A549 (cell line): ENCODE measurements at regions not wholly inside any gene's neighbourhood (a gene's known extent, or its start where the extent isn't known, plus 50 kb on each side); places are given as distances from the start of the nearest gene placed in this dataset.

Experiments
- ATAC-seq, 2 experiments: fragments of 200-7000 bp in 1 of 2; fragments of >200 bp in 1 of 2; cut with Nextera tagmentation in 1 of 2; cut with Tn5 transposase in 1 of 2; 3 replicates each; pipeline versions ENCODE4 v1.8.0 to v1.9.1; 2018 to 2020; ENCODE audit warnings: mild to moderate bottlenecking in 1 of 2, moderate library complexity in 1 of 2
- CTCF ChIA-PET: fragments of 300-600 bp; sonication (Branson Sonifier 250); formaldehyde crosslinking; extraction: SDS; loops from one replicate; lab custom pipeline; 2021; ENCODE audit warnings: antibody characterized with exemption, inconsistent platforms; lab: Yijun Ruan, JAX
- POLR2A ChIA-PET: fragments of 350-600 bp; formaldehyde crosslinking; extraction: SDS; loops from one replicate; lab custom pipeline; 2021; ENCODE audit warnings: antibody characterized with exemption, inconsistent platforms; lab: Yijun Ruan, JAX
- DNase-seq, 2 experiments: peaks; one replicate each; pipeline versions ENCODE4 v3.0.0 to v3.0.0-alpha.2; 2011 to 2016; ENCODE audit warnings: low read depth in 1 of 2, low spot score in 1 of 2
- FAIRE-seq: peaks from 2 replicates; lab custom pipeline; 2011; peaks lifted over from hg19 to GRCh38; lab: Jason Lieb, UNC
- H3K27ac ChIP-seq, 2 experiments: fragments of >200 bp; sonication (Bioruptor Twin); formaldehyde crosslinking; 3 replicates each; pipeline ENCODE4 v1.5.1; 2016 to 2017
- H3K4me1 ChIP-seq: fragments of >200 bp; sonication (Bioruptor Twin); formaldehyde crosslinking; 3 replicates; pipeline ENCODE4 v1.6.1; 2016
- H3K4me2 ChIP-seq: fragments of >200 bp; sonication (Bioruptor Twin); formaldehyde crosslinking; 3 replicates; pipeline ENCODE4 v1.6.1; 2016
- H3K4me3 ChIP-seq: fragments of >200 bp; sonication (Bioruptor Twin); formaldehyde crosslinking; 3 replicates; pipeline ENCODE4 v1.5.1; 2016
- H3K9me3 ChIP-seq: fragments of >200 bp; sonication (Bioruptor Twin); formaldehyde crosslinking; 3 replicates; pipeline ENCODE4 v1.6.1; 2016
- CBX8 ChIP-seq: fragments of 200-600 bp; sonication (generic); IDR thresholded peaks from 2 replicates; pipeline ENCODE4 v1.6.1; 2016
- CHD4 ChIP-seq: fragments of 200-600 bp; sonication (generic); IDR thresholded peaks from 2 replicates; pipeline ENCODE4 v1.6.1; 2016; ENCODE audit warnings: antibody characterized with exemption, mild to moderate bottlenecking, borderline replicate concordance
- CTCF ChIP-seq: fragments of >200 bp; sonication (Bioruptor Twin); formaldehyde crosslinking; IDR thresholded peaks from 3 replicates; pipeline ENCODE4 v1.5.1; 2016
- EHMT2 ChIP-seq: fragments of 200-600 bp; sonication (generic); IDR thresholded peaks from 2 replicates; pipeline ENCODE4 v1.6.1; 2016; ENCODE audit warnings: antibody characterized with exemption, low read depth, mild to moderate bottlenecking, moderate library complexity
- HDAC2 ChIP-seq: fragments of 200-600 bp; sonication (generic); IDR thresholded peaks from 2 replicates; pipeline ENCODE4 v1.6.1; 2016
- HES2 ChIP-seq: fragments of >200 bp; sonication (Bioruptor Twin); formaldehyde crosslinking; IDR thresholded peaks from 2 replicates; pipeline ENCODE4 v1.6.1; 2016
- MAFK ChIP-seq: fragments of 450-650 bp; IDR thresholded peaks from 2 replicates; pipeline ENCODE4 v1.6.1; 2014; ENCODE audit not compliant: partially characterized antibody
- NFE2L2 ChIP-seq: fragments of 150-350 bp; conservative IDR thresholded peaks from 2 replicates; pipeline ENCODE4 v1.6.1; 2014; ENCODE audit warnings: low read length
- NPAS2 ChIP-seq: fragments of 250-450 bp; sonication (Bioruptor Pico); IDR thresholded peaks from 2 replicates; pipeline ENCODE4 v1.8.0; 2022; ENCODE audit warnings: mild to moderate bottlenecking, moderate library complexity, borderline replicate concordance
- PBX3 ChIP-seq: IDR thresholded peaks from 2 replicates; pipeline ENCODE4 v1.6.1; 2012
- POLR2A ChIP-seq: IDR thresholded peaks from 2 replicates; pipeline ENCODE4 v1.6.1; 2012; ENCODE audit warnings: mild to moderate bottlenecking, low read length
- RFX5 ChIP-seq: fragments of 450-650 bp; IDR thresholded peaks from 2 replicates; pipeline ENCODE4 v1.7.1; 2014; ENCODE audit warnings: antibody characterized with exemption, mild to moderate bottlenecking, moderate library complexity
- SREBF2 ChIP-seq: fragments of 450-650 bp; IDR thresholded peaks from 2 replicates; pipeline ENCODE4 v1.6.1; 2014; ENCODE audit warnings: mild to moderate bottlenecking, moderate library complexity
- TFCP2L1 ChIP-seq: fragments of 250-450 bp; sonication (Bioruptor Pico); IDR thresholded peaks from 2 replicates; pipeline ENCODE4 v1.5.0; 2021; ENCODE audit warnings: mild to moderate bottlenecking
- USF2 ChIP-seq: fragments of 450-650 bp; IDR thresholded peaks from 2 replicates; pipeline ENCODE4 v1.6.1; 2014; ENCODE audit warnings: antibody characterized with exemption
- WGBS: methylation state at CpG from one replicate; pipeline ENCODE4 v1.1.6; 2017; ENCODE audit errors: missing lambda C conversion rate; 5-methylcytosine and 5-hydroxymethylcytosine counted together
- TF ChIP-seq, protein P1 (sequence below): fragments of 250-450 bp; sonication (Bioruptor Pico); IDR thresholded peaks from 2 replicates; pipeline ENCODE4 v1.5.0; 2021; ENCODE audit warnings: mild to moderate bottlenecking, moderate library complexity, borderline replicate concordance

DNA sequence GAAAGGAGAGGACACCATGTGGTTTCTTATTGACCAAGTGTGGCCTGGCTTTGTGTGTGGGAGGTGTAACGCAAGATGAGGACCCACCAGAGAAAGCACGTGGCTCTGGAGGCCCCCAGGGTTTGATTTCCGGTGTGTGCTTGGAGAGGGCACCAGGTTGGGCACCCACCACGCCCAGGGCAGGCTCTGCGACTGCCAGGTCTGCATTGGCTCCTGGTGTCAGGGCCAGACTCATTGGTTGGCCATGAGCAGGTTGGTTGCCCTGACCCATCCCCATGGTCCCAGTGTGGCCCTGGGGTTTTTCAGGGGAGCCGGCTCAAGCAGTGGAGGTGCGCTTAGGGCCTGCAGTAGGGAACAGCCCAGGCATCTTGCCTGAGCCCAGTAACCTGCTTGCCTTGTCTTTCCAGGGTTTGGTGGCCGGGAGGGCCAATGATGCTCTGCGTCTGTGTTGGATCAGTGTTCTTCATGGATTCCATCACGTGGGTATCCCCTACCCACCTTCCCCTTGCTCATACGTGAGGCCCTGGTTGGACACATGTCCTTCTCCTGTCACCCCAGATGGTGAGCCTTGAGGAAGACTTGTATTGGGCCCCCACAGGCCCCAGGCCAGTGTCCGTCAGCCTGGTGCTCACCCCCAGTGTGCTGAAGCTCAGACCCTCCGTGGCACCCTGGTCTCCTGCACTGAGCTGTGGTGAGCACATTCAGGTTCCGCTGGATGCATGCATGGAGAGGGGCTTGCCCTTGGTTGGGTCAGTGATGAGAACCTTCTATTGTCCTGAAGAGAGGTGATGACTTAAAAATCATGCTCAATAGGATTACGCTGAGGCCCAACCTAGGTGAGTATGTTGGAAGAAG, 193.9 kb downstream of the UBE3A start:
- FAIRE-seq: no peak

More for the DNA sequence above, 193.9 kb downstream of the UBE3A start:
- ChIA-PET CTCF (no interaction called here), POLR2A (no interaction called here)
- TF ChIP-seq, protein P1, sequence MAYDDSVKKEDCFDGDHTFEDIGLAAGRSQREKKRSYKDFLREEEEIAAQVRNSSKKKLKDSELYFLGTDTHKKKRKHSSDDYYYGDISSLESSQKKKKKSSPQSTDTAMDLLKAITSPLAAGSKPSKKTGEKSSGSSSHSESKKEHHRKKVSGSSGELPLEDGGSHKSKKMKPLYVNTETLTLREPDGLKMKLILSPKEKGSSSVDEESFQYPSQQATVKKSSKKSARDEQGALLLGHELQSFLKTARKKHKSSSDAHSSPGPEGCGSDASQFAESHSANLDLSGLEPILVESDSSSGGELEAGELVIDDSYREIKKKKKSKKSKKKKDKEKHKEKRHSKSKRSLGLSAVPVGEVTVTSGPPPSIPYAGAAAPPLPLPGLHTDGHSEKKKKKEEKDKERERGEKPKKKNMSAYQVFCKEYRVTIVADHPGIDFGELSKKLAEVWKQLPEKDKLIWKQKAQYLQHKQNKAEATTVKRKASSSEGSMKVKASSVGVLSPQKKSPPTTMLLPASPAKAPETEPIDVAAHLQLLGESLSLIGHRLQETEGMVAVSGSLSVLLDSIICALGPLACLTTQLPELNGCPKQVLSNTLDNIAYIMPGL (CRISPR knock-in tag): no peak
- TF ChIP-seq TFCP2L1 (CRISPR knock-in tag) (no peak), PBX3 (no peak), USF2 (no peak), HES2 (no peak), HDAC2 (no peak), SREBF2 (no peak), CBX8 (no peak), MAFK (no peak), EHMT2 (no peak), CTCF (no peak), RFX5 (no peak), CHD4 (no peak), POLR2A (no peak), NPAS2 (no peak), NFE2L2 (no peak)
- no peaks in the 10 kb centered on the region for H3K9me3 ChIP-seq
- H3K4me2 ChIP-seq: no peak overlapping the region
- H3K4me3 ChIP-seq: no peak overlapping the region
- 28% methylated on average over 5 of the region's 15 CpGs for WGBS
- DNase-seq: no peak
- ATAC-seq: no peak
- no peaks in the 10 kb centered on the region for H3K4me1 ChIP-seq
- H3K27ac ChIP-seq: no peak overlapping the region
